ENCODE measurements at regions not wholly inside any gene's neighbourhood (a gene's known extent, or its start where the extent isn't known, plus 50 kb on each side); places are given as distances from the start of the nearest gene placed in this dataset.
"Not testable (repeated sequence)": the region's sequence is repeated elsewhere in the genome, so short reads cannot be mapped to it uniquely, and the experiment has no call there.

GRCh38 chr20:11687546-11688292, 230.0 kb upstream of the BTBD3 start:
- in situ Hi-C loops (cut with MboI; ENCODE audit: low sequenced_read_pairs), result no loop called here

GRCh38 chr20:11689262-11689661, 228.4 kb upstream of the BTBD3 start:
- in situ Hi-C loops (cut with MboI; ENCODE audit: low sequenced_read_pairs), result no loop called here

DNA sequence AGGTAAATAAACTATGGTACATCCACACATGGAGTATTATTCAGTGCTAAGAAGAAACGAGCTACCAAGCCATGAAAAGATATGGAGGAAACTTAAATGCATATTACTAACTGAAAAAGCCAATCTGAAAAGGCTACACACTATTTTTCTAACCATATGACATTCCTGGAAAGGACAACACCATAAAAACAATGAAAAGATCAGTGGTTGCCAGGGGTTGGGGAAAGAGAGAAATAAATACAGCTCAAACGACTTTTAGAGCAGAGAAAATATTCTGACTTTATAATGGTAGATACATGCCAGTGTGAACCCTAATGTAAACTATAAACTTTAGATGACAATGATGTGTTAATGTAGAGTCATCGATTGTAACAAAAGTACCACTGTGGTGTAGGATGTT, 225.9 kb upstream of the BTBD3 start:
- in situ Hi-C loops (cut with MboI; ENCODE audit: low sequenced_read_pairs), result no loop called here

DNA sequence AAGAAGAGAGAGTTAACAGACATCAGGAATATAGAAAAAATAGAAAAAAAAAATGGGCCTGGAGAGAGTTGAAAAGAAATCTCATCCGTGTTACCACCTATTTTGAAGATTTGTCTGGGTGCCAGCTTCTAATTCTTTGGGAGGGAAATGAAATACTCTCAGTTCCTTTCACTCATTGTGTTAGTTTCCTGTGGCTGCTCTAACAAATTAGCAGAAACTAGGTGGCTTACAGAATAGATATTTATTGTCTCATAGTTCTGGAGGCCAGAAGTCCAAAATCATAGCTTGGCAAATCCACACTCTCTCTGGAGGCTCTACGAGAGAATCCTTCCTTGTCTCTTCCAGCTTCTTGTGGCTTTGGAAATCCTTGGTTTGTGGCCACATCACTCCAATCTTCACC, 225.1 kb upstream of the BTBD3 start:
- in situ Hi-C loops (cut with MboI; ENCODE audit: low sequenced_read_pairs), result no loop called here

- in situ Hi-C loops (cut with MboI; ENCODE audit: low sequenced_read_pairs), result no loop called here
Observed at GRCh38 chr20:11694467-11694866, 223.2 kb upstream of the BTBD3 start.

DNA sequence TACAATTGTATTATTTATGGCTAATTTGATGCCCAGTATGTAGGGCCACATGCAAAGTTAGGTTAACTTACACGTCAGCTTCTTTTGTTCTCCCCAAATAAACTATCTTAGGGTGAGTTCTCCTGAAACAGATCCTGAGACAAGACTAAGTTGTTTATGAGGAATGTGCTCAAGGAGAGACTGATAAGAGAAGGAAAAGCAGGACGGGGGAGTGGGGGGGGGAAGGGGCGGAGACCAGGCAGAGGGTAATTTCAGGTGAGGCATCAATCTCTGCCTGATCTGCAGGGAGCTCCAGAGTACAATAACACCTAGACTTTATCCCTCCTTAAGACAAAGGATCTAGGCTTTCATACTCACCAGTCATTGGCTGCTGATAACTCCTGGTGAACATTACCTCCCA, 220.6 kb upstream of the BTBD3 start:
- in situ Hi-C loops (cut with MboI; ENCODE audit: low sequenced_read_pairs), result no loop called here

DNA sequence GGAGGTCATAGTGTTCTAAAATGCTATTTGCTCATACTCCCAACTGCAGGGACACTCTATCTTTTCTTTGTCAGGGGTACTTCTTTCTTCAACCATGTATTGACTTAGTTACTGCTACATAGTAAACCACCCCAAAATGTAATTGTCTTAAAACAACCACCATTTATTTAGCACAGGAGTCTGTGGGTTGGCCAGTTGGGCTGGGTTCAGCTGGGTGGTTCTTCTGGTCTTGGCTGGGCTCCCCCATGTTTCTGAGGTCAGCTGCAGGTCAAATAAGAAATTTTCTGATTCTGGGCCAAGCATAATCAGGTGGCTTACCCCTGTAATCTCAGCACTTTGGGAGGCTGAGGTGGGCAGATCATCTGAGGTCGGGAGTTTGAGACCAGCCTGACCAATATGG, 220.0 kb upstream of the BTBD3 start:
- in situ Hi-C loops (cut with MboI; ENCODE audit: low sequenced_read_pairs), result no loop called here

GRCh38 chr20:11698124-11698523, 219.6 kb upstream of the BTBD3 start:
- in situ Hi-C loops (cut with MboI; ENCODE audit: low sequenced_read_pairs), result no loop called here

DNA sequence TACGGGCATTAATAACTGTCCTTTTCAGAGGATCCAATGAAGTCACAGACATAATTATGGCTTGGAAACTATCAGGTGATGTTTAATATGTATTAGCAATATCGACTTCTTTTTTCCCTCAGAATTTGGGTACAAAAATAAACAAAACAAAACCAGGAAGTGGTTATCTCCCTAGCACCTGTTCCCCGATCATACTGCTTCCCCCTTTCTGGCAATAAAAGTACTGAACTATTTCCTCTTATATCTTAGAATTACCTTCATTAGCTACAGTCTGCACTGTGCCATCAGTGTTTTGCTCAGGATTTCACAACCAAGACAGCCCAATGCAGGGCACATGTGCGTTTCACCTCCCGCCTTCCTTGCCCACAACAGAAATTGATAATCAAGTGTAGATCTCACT, 216.9 kb upstream of the BTBD3 start:
- in situ Hi-C loops (cut with MboI; ENCODE audit: low sequenced_read_pairs), result no loop called here

- in situ Hi-C loops (cut with MboI; ENCODE audit: low sequenced_read_pairs), result no loop called here
Observed at GRCh38 chr20:11702721-11703518, 214.8 kb upstream of the BTBD3 start.

- in situ Hi-C loops (cut with MboI; ENCODE audit: low sequenced_read_pairs), result no loop called here
Observed at GRCh38 chr20:11705512-11705911, 212.2 kb upstream of the BTBD3 start.

- in situ Hi-C loops (cut with MboI; ENCODE audit: low sequenced_read_pairs), result not testable (repeated sequence)
Observed at GRCh38 chr20:11708223-11708622, 209.5 kb upstream of the BTBD3 start.

DNA sequence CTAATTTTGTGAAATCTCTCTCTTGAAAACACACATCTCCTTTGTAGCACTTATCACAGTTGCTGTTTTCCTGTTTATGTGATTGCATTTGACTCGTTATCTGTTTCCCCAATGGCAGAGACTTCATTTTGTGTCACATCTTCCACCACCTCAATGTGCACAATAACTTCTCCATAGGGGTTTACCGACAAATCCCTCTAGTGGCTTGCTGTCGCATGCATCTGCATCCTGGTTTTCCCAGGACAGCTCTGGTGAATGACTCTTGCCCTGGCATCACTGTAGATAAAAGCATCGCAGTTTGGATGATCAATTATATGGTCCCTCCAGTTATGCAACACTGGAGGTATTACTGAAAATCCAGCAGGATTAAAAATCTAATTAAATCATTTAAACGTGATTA, 206.5 kb upstream of the BTBD3 start:
- in situ Hi-C loops (cut with MboI; ENCODE audit: low sequenced_read_pairs), result no loop called here

DNA sequence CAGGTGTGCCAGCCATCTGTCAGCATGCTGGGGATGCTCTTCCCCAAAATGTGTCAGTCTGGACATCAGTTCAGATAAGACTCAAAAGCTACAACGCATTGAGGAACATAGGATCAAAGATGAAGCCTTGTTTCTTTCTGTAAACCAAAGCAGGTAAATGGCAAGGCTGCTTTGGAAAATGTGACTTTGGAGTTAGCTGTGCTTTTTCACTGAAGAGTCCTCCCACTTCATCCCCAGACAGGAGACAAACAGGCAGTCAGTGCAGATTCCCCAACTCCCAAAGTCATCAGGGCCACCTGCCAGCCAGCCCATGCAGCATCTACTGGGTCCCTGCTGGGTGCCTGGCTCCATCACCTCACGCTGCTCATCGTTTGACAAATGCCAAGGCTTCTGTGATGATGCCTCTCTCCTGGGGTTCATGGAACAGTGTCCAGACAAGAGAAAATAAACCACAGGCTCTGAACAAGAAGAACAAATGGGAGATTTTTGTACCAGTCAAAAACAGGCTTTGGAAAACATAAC, 205.0 kb upstream of the BTBD3 start:
- in situ Hi-C loops (cut with MboI; ENCODE audit: low sequenced_read_pairs), result no loop called here

GRCh38 chr20:11714886-11715285, 202.8 kb upstream of the BTBD3 start:
- in situ Hi-C loops (cut with MboI; ENCODE audit: low sequenced_read_pairs), result no loop called here

DNA sequence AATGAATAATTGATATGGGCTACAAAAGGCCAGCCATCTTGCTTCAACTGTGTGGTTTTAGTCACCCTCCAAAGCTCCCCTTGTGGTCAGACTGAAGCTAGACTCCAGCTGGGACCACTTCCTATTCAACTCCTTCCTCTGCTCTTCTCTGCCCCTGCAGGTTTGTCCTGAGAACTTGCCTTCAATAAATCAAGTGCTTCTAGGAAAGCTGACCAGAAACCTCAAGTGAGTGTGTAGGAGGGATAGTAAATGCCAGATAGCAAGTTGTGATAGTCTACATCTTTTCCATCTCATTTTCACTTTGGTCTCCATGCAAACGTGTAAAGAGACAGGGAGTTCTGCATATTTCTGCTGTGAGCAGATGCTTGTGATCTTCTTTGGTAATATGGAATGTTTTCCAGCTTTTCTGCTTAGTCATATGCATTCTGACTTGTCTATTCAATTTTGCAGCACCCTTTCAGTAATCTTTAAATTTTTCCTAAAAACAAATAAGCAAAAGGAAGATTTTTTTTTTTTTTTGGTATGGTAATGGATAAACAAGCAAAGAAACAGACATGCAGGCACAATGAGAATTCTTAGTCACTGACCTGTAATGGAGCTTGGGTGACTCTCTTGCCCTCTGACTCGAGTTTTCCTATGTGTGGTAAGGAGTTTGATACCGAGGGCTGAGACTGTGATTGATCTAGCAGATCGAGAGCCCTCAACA, 201.3 kb upstream of the BTBD3 start:
- in situ Hi-C loops (cut with MboI; ENCODE audit: low sequenced_read_pairs), result no loop called here

DNA sequence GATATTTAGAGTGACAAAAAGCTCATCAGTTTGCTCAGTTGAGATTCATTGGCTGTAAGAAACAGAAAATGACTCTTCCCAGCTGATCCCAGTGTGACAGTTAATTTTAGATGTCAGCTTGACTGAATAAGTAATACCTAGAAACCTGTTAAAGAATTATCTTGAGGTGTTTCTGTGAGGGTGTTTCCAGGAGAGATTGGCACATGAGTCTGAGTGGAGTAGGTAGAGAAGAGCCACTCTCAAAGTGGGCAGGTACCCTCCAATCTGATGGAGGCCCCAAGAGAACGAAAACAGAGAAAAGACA, 200.8 kb upstream of the BTBD3 start:
- in situ Hi-C loops (cut with MboI; ENCODE audit: low sequenced_read_pairs), result no loop called here

GRCh38 chr20:11717562-11717961, 200.1 kb upstream of the BTBD3 start:
- in situ Hi-C loops (cut with MboI; ENCODE audit: low sequenced_read_pairs), result no loop called here

DNA sequence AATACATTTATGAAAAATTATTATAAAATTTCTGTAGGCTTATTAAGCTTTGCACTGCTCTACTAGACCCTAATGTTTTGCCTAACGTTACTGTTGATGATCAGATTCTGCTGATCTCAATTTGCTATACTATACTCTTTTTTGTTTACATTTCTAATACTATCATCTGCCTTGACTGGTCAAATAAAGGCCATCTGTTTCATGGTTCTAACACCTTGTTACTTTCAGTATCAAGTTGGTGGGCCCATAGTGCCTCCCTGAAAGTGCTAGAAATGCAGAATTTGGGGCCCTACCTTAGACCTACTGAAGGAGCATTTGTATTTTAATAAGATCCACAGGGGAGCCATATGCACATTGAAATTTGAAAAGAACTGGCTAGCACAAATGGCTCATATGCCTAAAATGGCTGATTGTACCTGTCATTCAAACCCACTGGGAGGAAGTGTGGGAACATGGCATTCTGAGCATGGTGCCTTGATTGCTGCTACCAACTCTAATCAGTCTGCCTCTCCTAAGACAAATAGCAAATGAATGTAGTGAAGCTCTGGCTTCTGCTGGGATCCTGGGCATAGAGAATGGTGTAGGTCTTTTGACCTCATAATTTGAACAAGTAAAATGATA, 199.1 kb upstream of the BTBD3 start:
- in situ Hi-C loops (cut with MboI; ENCODE audit: low sequenced_read_pairs), result no loop called here

DNA sequence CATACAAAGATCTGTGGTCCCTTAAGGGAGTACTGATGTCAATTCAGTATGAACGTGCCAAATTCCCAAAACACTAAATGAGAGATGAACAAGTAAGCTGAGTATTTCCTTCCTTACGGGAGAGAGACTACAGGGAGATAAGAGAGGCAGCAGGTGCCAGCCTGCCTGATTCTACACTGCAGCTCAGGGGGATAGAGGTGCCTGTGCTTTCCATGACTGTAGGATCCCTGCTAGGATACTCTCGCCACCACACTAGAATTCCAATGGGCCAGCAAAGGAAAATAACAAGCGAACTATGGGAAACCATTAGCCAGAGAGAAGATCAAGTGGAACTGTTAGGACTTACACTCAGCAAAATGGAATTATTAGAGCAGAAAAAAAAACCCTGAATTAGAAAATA, 198.5 kb upstream of the BTBD3 start:
- in situ Hi-C loops (cut with MboI; ENCODE audit: low sequenced_read_pairs), result no loop called here

- in situ Hi-C loops (cut with MboI; ENCODE audit: low sequenced_read_pairs), result no loop called here
Observed at GRCh38 chr20:11721411-11721810, 196.3 kb upstream of the BTBD3 start.

Measured in HL-60/S4 treated with phorbol 12-myristate 13-acetate at 8.2 ng/mL for 4 days and 3 days (cell line).